ENCODE measurements at regions not wholly inside any gene's neighbourhood (a gene's known extent, or its start where the extent isn't known, plus 50 kb on each side); places are given as distances from the start of the nearest gene placed in this dataset.

- no peaks in the 10 kb centered on the region for H3K9me3 Mint-ChIP-seq
- no peak overlapping the region for H3K27ac Mint-ChIP-seq
- DNase-seq (ENCODE audit: low spot score in 2 of 2, unreplicated experiment in 2 of 2): no peak
- no peaks in the 10 kb centered on the region for H3K36me3 Mint-ChIP-seq
- H3K27me3 Mint-ChIP-seq (ENCODE audit: low read depth): no peaks in the 10 kb centered on the region
- H3K4me3 Mint-ChIP-seq: no peak overlapping the region
- H3K4me1 Mint-ChIP-seq: peaks cover 2% of the 10 kb centered on the region
- TF ChIP-seq, protein P1, sequence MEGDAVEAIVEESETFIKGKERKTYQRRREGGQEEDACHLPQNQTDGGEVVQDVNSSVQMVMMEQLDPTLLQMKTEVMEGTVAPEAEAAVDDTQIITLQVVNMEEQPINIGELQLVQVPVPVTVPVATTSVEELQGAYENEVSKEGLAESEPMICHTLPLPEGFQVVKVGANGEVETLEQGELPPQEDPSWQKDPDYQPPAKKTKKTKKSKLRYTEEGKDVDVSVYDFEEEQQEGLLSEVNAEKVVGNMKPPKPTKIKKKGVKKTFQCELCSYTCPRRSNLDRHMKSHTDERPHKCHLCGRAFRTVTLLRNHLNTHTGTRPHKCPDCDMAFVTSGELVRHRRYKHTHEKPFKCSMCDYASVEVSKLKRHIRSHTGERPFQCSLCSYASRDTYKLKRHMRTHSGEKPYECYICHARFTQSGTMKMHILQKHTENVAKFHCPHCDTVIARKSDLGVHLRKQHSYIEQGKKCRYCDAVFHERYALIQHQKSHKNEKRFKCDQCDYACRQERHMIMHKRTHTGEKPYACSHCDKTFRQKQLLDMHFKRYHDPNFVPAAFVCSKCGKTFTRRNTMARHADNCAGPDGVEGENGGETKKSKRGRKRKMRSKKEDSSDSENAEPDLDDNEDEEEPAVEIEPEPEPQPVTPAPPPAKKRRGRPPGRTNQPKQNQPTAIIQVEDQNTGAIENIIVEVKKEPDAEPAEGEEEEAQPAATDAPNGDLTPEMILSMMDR (IDR thresholded peaks at IDR 0.05; ENCODE audit: unreplicated experiment): no peak
Observed at GRCh38 chr4:132646186-132646585, 502.9 kb upstream of the PCDH10 start.

GRCh38 chr4:132651196-132651595 lies 497.9 kb upstream of the PCDH10 start:
- H3K36me3 Mint-ChIP-seq: peaks cover 4% of the 10 kb centered on the region
- H3K27me3 Mint-ChIP-seq (ENCODE audit: low read depth): no peaks in the 10 kb centered on the region
- no peak overlapping the region for H3K27ac Mint-ChIP-seq
- no peaks in the 10 kb centered on the region for H3K4me1 Mint-ChIP-seq
- H3K9me3 Mint-ChIP-seq: peaks cover 19% of the 10 kb centered on the region
- no peak for DNase-seq (ENCODE audit: low spot score in 2 of 2, unreplicated experiment in 2 of 2)
- H3K4me3 Mint-ChIP-seq: no peak overlapping the region
- TF ChIP-seq, protein P1 (IDR thresholded peaks at IDR 0.05; ENCODE audit: unreplicated experiment): no peak

DNA sequence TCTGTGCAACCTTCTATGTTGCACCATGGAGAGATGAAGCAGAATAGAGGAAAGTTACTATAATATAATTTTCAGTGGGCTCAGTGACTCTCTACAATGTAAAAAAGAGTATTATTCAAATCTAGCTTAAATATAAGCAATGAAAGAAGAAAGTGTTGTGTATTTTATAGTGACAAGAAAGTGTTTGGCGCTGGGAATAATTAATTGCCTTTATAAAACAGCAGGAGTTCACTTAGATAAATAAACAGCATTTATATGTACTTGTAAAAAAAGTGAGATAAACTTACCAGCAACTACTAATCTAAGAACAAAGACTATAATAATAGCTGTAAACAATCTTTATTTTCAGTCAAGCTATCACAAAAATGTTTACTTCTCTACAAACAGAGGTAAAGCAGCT lies 488.9 kb upstream of the PCDH10 start:
- peaks cover 2% of the 10 kb centered on the region for H3K36me3 Mint-ChIP-seq
- no peak overlapping the region for H3K27ac Mint-ChIP-seq
- no peak for DNase-seq (ENCODE audit: low spot score in 2 of 2, unreplicated experiment in 2 of 2)
- H3K4me1 Mint-ChIP-seq: no peaks in the 10 kb centered on the region
- H3K9me3 Mint-ChIP-seq: peaks cover 21% of the 10 kb centered on the region
- H3K27me3 Mint-ChIP-seq (ENCODE audit: low read depth): no peaks in the 10 kb centered on the region
- TF ChIP-seq, protein P1 (IDR thresholded peaks at IDR 0.05; ENCODE audit: unreplicated experiment): no peak
- no peak overlapping the region for H3K4me3 Mint-ChIP-seq

DNA sequence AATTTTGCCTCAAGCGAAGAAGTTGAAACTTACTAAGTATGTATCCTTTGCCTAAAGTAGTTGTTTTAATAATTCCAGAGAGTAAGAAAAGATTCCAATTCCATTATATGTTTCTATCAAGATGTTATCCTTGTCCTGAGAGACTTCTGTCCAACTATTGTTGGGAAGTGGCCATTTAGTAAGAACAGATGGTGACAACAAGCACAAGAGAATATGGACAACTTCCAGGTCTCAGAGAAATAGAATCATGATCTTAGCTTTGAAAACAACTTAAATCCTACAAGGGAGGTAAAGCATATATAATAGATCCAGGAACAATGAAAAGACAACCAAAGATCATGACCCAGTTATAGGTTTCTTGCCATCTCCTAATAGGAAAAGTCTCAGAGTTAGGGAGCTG lies 486.6 kb upstream of the PCDH10 start:
- H3K27ac Mint-ChIP-seq: no peak overlapping the region
- H3K27me3 Mint-ChIP-seq (ENCODE audit: low read depth): no peaks in the 10 kb centered on the region

DNA sequence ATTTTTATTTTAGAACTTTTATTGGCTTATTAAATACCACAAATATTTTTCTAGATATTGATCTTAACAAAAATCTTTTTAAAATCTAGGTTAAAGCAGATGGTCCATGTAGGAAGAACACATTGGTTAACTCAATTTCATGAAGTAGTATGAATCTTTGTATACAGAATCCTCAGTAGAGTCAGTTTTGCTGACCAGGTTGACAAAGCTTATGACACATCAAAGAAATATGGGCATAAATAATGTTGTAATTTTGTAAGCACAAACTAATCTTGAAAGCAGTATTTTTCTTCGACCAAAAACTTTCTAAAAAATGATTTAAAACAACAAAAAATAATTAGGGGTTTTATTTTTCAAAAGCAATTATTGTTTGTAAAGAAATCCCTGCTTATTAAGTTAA lies 479.3 kb upstream of the PCDH10 start:
- DNase-seq (ENCODE audit: low spot score in 2 of 2, unreplicated experiment in 2 of 2): no peak
- Mint-ChIP-seq H3K9me3 (peaks cover 8% of the 10 kb centered on the region), H3K36me3 (no peaks in the 10 kb centered on the region), H3K4me3 (no peak overlapping the region), H3K27ac (no peak overlapping the region), H3K27me3 (ENCODE audit: low read depth) (no peaks in the 10 kb centered on the region), H3K4me1 (no peaks in the 10 kb centered on the region)
- TF ChIP-seq, protein P1 (IDR thresholded peaks at IDR 0.05; ENCODE audit: unreplicated experiment): no peak

More for the DNA sequence above, 486.6 kb upstream of the PCDH10 start:
- Mint-ChIP-seq H3K9me3 (peaks cover 11% of the 10 kb centered on the region), H3K4me3 (no peak overlapping the region), H3K36me3 (no peaks in the 10 kb centered on the region), H3K4me1 (no peaks in the 10 kb centered on the region)
- TF ChIP-seq, protein P1 (IDR thresholded peaks at IDR 0.05; ENCODE audit: unreplicated experiment): no peak
- no peak for DNase-seq (ENCODE audit: low spot score in 2 of 2, unreplicated experiment in 2 of 2)

DNA sequence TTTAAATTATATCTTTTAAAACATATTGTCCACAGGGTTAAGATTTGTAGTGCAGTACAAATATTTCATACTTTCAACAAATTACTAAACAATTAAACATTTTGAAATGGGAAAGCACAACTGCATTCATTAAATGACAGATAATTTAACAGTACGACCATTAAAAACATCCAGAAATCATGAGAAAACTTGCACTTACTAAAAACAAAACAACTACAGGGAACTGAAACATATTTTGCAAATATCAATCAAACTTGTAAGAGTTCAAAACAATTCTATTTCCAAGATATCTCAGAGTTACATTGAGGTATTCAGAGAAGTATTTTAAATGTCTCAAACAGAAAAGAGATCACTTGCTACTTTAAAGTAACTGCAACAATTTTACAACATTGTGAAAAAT lies 478.5 kb upstream of the PCDH10 start:
- Mint-ChIP-seq H3K36me3 (no peaks in the 10 kb centered on the region), H3K4me1 (no peaks in the 10 kb centered on the region), H3K9me3 (peaks cover 8% of the 10 kb centered on the region), H3K27ac (no peak overlapping the region), H3K4me3 (no peak overlapping the region), H3K27me3 (ENCODE audit: low read depth) (no peaks in the 10 kb centered on the region)
- TF ChIP-seq, protein P1 (IDR thresholded peaks at IDR 0.05; ENCODE audit: unreplicated experiment): no peak
- DNase-seq (ENCODE audit: low spot score in 2 of 2, unreplicated experiment in 2 of 2): no peak
